ENCODE measurements at regions not wholly inside any gene's neighbourhood (a gene's known extent, or its start where the extent isn't known, plus 50 kb on each side); places are given as distances from the start of the nearest gene placed in this dataset.

DNA sequence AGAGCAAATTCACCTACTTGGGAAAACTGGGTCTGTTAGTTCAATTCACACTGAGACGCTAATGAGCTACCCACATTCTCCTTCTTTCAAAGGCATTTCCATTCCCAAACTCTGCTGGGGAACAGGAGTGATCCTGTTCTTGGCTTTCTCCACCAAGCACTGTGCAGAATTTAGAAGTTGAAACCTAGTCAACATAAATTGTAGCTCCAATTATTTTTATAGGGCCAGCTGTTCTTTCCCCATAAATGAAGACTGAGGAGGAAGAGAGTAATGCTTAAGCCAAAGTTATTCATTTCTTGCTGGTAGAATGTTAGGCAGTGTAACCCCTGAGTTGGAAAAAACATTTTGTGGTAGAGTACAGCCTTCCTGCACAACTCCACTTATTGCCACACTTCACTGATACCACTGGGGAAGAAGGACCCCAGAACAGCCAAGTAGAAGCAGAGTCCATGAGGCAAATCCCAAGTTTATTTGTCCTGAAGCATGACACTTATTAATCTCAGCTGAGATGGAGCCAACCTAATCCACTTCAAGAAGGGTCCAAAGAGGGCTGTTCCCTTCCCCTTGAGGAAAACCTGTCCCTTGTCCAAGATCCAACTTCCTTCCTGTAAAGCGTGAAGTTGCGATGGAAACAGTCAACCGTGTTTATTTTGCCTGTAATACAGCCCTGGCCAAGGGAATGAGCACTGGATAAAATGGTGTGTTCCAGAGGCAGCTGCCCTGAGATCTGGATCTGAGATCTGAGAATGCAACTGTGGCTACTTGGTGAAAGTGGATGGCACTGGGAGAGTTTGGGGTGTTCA lies 151.8 kb downstream of the TBX5 start:
- TF ChIP-seq, protein P1, sequence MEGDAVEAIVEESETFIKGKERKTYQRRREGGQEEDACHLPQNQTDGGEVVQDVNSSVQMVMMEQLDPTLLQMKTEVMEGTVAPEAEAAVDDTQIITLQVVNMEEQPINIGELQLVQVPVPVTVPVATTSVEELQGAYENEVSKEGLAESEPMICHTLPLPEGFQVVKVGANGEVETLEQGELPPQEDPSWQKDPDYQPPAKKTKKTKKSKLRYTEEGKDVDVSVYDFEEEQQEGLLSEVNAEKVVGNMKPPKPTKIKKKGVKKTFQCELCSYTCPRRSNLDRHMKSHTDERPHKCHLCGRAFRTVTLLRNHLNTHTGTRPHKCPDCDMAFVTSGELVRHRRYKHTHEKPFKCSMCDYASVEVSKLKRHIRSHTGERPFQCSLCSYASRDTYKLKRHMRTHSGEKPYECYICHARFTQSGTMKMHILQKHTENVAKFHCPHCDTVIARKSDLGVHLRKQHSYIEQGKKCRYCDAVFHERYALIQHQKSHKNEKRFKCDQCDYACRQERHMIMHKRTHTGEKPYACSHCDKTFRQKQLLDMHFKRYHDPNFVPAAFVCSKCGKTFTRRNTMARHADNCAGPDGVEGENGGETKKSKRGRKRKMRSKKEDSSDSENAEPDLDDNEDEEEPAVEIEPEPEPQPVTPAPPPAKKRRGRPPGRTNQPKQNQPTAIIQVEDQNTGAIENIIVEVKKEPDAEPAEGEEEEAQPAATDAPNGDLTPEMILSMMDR (IDR thresholded peaks at IDR 0.05), result no peak
- TF ChIP-seq POLR2A (IDR thresholded peaks at IDR 0.05), result no peak

Data from testis (tissue), 2 donors.